Skeletal muscle satellite cell (primary cell): ENCODE measurements at regions not wholly inside any gene's neighbourhood (a gene's known extent, or its start where the extent isn't known, plus 50 kb on each side); places are given as distances from the start of the nearest gene placed in this dataset.
"Not testable (repeated sequence)": the region's sequence is repeated elsewhere in the genome, so short reads cannot be mapped to it uniquely, and the experiment has no call there.

Experiments used
- H3K27me3 ChIP-seq: 2 replicates; pipeline ENCODE4 v1.7.0; 2013; ENCODE audit warnings: low read length; ENCODE audit not compliant: control insufficient read depth, insufficient read depth
- H3K36me3 ChIP-seq: 2 replicates; pipeline ENCODE4 v1.7.0; 2013; ENCODE audit warnings: mild to moderate bottlenecking, control low read depth, low read length; ENCODE audit not compliant: insufficient read depth
- H3K4me1 ChIP-seq: 2 replicates; pipeline ENCODE4 v1.7.0; 2013; ENCODE audit warnings: low read length; ENCODE audit not compliant: control insufficient read depth, insufficient read depth
- H3K4me2 ChIP-seq: 2 replicates; pipeline ENCODE4 v1.7.0; 2013; ENCODE audit warnings: mild to moderate bottlenecking, low read length
- H3K4me3 ChIP-seq: 2 replicates; pipeline ENCODE4 v1.7.0; 2013; ENCODE audit warnings: low read length
- H3K9ac ChIP-seq: 2 replicates; pipeline ENCODE4 v1.7.0; 2013; ENCODE audit warnings: mild to moderate bottlenecking, low read depth, low read length, moderate library complexity
- H3K9me3 ChIP-seq: replicated peaks from 2 replicates; pipeline ENCODE4 v1.7.0; 2013; ENCODE audit warnings: mild to moderate bottlenecking, control low read depth, low read length

DNA sequence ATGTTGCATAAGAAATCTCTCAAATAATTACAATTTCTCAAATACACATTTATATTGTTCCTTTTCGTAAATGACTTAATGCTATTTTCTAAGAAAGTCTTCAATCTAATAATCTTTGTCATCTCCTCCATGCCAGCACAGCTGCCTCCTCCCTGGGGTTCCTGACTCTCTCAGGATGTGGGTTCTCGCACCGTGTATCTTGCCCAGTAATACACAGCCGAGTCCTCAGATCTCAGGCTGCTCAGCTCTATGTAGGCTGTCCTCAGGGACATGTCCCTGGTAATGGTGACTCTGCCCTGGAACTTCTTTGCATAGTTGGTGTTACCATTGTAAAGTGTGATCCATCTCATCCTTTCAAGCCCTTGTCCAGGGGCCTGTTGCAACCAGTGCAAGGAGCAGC lies 1177.3 kb downstream of the TMEM121 start:
- not testable (repeated sequence) for H3K4me1 ChIP-seq, H3K9ac ChIP-seq, H3K4me3 ChIP-seq, H3K36me3 ChIP-seq, H3K9me3 ChIP-seq, H3K27me3 ChIP-seq, H3K4me2 ChIP-seq

DNA sequence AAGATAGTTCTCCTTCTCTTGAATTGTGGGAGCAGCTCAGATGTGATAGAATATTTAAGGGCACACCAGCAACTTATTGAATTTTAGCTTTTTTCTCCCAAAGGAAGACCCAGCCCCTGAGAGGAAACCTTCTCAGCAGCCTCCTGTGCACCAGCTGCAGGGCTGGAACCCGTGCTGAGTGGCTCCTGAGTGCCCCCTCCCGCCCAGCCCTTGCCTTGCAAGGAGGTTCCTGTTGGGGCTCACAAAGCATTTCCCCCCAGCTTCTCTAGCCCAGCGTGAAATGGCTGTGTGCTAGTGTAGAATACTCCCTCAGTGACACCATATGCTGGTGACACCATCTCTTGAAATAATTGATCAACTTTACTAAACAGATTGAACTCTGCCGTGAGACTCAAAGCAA lies 1180.1 kb downstream of the TMEM121 start:
- H3K36me3 ChIP-seq, H3K4me3 ChIP-seq, H3K4me2 ChIP-seq, H3K27me3 ChIP-seq, H3K9me3 ChIP-seq, H3K4me1 ChIP-seq, H3K9ac ChIP-seq: not testable (repeated sequence)

DNA sequence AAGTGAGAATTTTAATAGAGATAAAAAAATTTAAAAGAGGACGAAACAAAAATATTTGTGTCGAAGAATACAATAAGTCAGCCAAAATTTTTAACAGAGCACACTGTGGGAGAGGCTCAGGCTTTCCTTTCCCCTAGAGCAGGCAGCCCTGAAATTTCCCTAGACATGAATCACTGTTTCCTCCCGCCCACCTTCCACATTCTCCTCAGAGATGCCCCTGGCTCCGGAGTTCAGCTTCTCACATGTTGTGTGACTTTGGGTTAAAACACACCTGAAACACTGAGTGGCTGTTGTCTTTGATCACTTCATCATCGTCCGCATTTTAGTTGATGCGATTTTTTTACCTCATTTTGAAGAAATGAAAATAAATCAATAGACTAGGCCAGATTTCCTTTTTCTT lies 1183.8 kb downstream of the TMEM121 start:
- H3K4me2 ChIP-seq, H3K4me1 ChIP-seq, H3K9ac ChIP-seq, H3K4me3 ChIP-seq, H3K36me3 ChIP-seq, H3K9me3 ChIP-seq, H3K27me3 ChIP-seq: not testable (repeated sequence)

DNA sequence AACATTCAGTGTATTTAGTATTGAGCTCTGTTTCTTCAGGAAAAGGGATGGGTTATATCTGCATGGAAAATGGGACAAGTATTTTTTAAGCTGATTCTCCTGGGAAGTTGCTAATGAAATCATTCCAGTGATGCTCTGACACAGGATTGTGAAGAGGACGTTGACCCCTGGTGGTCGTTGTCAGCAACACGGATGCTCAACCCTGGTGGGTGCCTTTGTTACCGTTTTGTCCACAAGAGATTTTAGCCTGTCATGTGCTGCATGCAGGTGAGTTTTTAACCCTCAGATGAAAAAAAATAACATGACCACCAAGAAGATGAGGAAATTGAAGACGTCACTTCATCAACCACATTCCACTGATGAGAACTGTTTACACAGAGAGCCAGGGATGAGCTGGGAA lies 1186.1 kb downstream of the TMEM121 start:
- not testable (repeated sequence) for H3K9ac ChIP-seq, H3K4me3 ChIP-seq, H3K4me2 ChIP-seq, H3K27me3 ChIP-seq, H3K36me3 ChIP-seq, H3K9me3 ChIP-seq, H3K4me1 ChIP-seq

DNA sequence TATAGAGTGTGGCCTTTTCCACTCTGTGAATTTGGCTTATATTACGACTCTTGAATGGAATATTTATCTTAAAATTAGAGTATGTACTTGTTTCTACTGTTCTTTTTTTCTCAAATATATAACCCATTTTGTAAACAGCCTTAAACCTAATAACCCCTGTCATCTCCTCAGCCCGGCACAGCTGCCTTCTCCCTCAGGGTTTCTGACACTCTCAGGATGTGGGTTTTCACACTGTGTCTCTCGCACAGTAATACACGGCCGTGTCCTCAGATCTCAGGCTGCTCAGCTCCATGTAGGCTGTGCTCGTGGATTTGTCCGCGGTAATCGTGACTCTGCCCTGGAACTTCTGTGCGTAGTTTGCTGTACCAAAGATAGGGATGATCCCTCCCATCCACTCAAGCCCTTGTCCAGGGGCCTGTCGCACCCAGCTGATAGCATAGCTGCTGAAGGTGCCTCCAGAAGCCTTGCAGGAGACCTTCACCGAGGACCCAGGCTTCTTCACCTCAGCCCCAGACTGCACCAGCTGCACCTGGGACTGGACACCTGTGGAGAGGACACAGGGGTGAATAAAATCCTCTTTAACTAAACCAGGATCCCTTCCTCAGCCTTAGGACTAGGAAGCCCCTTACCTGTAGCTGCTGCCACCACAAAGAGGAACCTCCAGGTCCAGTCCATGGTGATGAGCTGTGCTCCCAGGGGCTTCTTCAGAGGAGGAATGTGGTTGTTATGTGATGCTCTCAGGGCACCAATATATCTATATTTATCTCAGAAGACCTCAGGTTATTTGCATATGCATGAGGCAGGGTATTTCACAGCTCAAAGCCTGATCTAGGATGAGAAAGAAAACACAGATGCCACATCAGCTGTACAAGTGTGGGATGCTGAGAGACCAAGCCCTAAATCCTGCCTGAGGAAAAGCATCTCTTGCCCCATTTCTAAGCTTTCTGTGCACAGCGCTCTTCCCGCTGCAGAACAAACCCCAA lies 1188.4 kb downstream of the TMEM121 start:
- not testable (repeated sequence) for H3K9me3 ChIP-seq, H3K4me2 ChIP-seq, H3K9ac ChIP-seq, H3K4me1 ChIP-seq, H3K36me3 ChIP-seq, H3K27me3 ChIP-seq, H3K4me3 ChIP-seq

DNA sequence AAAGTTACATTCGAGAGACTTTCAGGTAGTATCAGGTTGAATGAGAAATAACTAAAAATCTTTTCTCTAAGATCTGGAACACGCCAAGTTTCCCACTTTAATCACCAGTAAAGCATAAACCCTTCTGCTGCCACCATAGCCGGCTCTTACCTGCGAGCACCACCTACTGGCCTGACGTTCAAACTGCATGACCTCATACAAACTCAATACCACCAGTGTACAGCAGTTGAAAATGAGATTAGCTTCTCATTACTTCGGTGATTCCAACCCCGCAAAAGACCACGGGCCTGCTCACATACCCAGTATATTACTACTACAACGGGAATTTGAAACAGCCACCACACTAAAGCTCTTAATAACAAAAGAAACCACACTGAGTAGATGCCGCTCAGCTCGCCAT lies 1191.2 kb downstream of the TMEM121 start:
- not testable (repeated sequence) for H3K4me2 ChIP-seq, H3K4me1 ChIP-seq, H3K4me3 ChIP-seq, H3K36me3 ChIP-seq, H3K9ac ChIP-seq, H3K9me3 ChIP-seq, H3K27me3 ChIP-seq

DNA sequence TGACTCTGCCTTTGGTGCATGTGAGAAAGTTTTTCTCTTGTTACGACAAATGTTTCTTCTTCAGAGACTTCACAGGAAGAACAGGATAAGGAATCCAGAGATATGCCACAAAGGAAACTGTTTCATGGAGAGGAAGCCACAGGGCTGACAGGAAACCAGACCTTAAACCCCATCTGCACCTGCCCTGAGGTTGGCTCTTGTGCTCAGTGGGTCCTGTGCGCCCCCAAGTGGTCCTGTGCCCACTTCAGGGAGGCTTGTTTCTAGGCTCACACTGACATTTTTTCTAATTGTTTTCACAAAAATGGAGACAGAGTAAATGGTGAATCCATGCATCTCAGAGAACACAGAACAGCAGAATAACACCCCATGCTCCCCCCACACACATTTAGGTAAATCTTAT lies 1193.5 kb downstream of the TMEM121 start:
- H3K27me3 ChIP-seq, H3K4me3 ChIP-seq, H3K4me1 ChIP-seq, H3K9me3 ChIP-seq, H3K4me2 ChIP-seq, H3K36me3 ChIP-seq, H3K9ac ChIP-seq: not testable (repeated sequence)

DNA sequence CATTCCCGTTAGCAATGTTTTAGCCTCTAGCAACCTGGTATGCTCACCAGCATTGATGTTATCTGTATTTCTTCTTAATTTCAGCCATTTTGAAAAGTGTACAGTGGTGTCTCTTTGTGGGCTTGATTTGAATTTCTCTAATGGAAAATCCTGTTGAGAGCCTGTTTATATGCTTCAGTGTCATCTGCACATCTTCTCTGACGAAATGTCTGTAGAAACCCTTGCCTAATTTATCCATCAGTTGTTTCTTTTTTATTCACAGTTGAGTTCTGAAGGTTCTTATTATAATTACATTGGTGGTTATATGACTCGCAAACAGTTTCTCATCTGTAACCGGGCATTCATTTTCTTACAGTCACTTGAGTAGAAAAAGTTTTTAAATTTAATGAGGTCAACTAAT lies 1195.5 kb downstream of the TMEM121 start:
- not testable (repeated sequence) for H3K9me3 ChIP-seq, H3K36me3 ChIP-seq, H3K4me1 ChIP-seq, H3K9ac ChIP-seq, H3K4me3 ChIP-seq, H3K27me3 ChIP-seq, H3K4me2 ChIP-seq

DNA sequence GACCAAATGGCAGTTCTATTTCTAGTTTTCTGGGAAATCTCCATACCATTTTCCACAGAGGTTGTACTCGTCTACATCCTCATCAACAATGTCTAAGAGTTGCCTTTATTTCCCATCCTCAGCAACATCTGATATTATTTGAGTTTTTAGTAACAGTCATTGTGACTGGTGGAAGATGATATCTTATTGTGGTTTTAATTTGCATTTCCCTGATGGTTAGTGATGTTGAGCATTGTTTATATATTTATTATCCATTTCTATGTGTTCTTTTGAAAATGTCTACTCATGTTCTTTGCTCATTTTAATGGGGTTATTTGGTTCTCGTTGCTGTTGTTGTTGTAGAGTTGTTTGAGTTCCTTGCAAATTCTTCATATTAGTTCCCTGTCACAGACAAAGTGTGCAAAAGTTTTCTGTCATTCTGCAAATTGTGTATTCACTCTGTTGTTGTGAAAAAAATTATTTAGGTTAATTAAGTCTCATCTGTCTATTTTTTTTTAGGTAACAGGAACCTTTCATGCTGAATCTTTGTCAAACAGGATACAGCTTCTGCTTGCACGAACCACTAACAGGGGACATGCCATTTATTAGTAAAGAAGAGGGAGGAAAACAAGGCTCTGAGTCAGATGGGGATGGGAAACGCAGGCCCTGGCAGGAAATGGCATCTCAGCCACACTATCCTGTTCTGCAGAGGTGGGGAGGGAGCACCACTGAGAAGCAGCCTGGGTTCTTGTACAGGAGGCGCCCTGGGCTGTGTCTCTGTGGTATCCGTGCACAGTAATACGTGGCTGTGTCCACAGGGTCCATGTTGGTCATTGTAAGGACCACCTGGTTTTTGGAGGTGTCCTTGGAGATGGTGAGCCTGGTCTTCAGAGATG lies 1196.7 kb downstream of the TMEM121 start:
- H3K9me3 ChIP-seq, H3K4me2 ChIP-seq, H3K9ac ChIP-seq, H3K4me1 ChIP-seq, H3K27me3 ChIP-seq, H3K36me3 ChIP-seq, H3K4me3 ChIP-seq: not testable (repeated sequence)

DNA sequence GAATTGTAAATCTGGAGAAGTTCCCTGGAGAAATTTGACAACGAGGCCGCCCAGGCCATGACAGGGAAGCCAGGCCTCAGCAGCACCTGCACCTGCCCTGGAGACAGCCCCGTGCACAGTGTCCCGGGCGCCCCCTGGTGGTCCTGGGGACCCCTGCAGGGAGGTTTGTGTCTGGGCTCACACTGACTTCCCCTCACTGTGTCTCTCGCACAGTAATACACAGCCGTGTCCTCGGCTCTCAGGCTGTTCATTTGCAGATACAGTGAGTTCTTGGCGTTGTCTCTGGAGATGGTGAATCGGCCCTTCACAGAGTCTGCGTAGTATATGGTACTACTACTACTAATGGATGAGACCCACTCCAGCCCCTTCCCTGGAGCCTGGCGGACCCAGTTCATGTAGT lies 1201.6 kb downstream of the TMEM121 start:
- not testable (repeated sequence) for H3K4me3 ChIP-seq, H3K4me2 ChIP-seq, H3K9me3 ChIP-seq, H3K36me3 ChIP-seq, H3K9ac ChIP-seq, H3K27me3 ChIP-seq, H3K4me1 ChIP-seq

DNA sequence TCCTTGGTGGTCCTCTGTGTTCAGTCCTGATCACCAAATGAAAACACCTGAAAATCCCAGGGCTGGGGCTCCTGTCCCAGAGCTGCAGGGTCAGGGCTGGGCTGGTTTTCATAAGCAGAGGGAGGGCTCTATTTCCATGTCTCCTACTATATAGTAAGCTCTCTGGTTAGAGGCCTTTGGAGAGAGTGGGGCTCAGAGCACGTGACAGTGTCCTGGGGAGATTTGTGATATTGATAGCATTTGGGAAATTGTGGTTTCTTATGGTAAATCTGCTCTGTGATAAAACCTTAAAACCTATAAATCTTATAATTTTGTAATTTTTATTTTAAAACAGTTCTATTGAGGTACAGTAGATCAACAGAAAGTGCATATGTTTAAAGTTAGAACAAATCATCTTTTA lies 1202.2 kb downstream of the TMEM121 start:
- Histone ChIP-seq H3K4me3 (no peak overlapping the region), H3K4me2 (no peak overlapping the region), H3K4me1 (no peaks in the 10 kb centered on the region), H3K9ac (no peak overlapping the region), H3K36me3 (no peaks in the 10 kb centered on the region), H3K9me3 (no peaks in the 10 kb centered on the region), H3K27me3 (no peaks in the 10 kb centered on the region)

DNA sequence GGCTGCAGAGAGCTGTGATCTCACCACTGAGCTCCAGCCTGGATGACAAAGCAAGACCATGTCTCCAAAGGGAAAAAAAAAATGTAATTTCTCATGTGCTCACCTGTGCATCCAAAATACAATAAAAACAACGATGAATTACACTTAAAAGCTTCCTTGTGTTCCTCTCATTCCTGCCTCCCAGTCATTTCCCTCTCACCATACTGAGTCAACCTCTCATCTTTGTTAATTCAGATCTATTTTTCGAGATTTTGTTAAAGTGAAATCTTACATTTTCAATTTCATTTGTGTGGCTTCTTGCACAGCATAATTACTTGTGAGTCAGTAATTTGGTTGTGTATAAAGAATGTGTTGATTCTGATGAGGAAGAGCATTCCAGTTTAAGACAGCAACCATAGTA lies 1203.2 kb downstream of the TMEM121 start:
- Histone ChIP-seq H3K9me3 (no peaks in the 10 kb centered on the region), H3K27me3 (no peaks in the 10 kb centered on the region), H3K9ac (no peak overlapping the region), H3K4me3 (no peak overlapping the region), H3K36me3 (no peaks in the 10 kb centered on the region), H3K4me1 (no peaks in the 10 kb centered on the region), H3K4me2 (no peak overlapping the region)
